Endothelial cell (in vitro differentiated cells): ENCODE measurements at regions not wholly inside any gene's neighbourhood (a gene's known extent, or its start where the extent isn't known, plus 50 kb on each side); places are given as distances from the start of the nearest gene placed in this dataset.

Experiments
- DNase-seq: peaks from one replicate; pipeline ENCODE4 v3.0.0; 2021; ENCODE audit warnings: low spot score
- H3K27ac Mint-ChIP-seq: one replicate; pipeline ENCODE4 v1.8.0; 2021; ENCODE audit warnings: mixed read lengths, inconsistent platforms; ENCODE audit not compliant: unreplicated experiment
- H3K27me3 Mint-ChIP-seq: one replicate; pipeline ENCODE4 v1.8.0; 2021; ENCODE audit warnings: mild to moderate bottlenecking, moderate library complexity, mixed read lengths, inconsistent platforms; ENCODE audit not compliant: unreplicated experiment
- H3K36me3 Mint-ChIP-seq: one replicate; pipeline ENCODE4 v1.8.0; 2021; ENCODE audit warnings: mild to moderate bottlenecking, low read depth, mixed read lengths, inconsistent platforms; ENCODE audit not compliant: unreplicated experiment
- H3K4me1 Mint-ChIP-seq: one replicate; pipeline ENCODE4 v1.8.0; 2021; ENCODE audit warnings: mild to moderate bottlenecking, mixed read lengths, inconsistent platforms; ENCODE audit not compliant: unreplicated experiment
- H3K4me3 Mint-ChIP-seq: one replicate; pipeline ENCODE4 v1.8.0; 2021; ENCODE audit warnings: mild to moderate bottlenecking, mixed read lengths, inconsistent platforms; ENCODE audit not compliant: unreplicated experiment
- H3K9me3 Mint-ChIP-seq: one replicate; pipeline ENCODE4 v1.8.0; 2021; ENCODE audit warnings: mixed read lengths, inconsistent platforms; ENCODE audit not compliant: unreplicated experiment
- TF ChIP-seq, protein P1 (sequence below): fragments of 200-600 bp; sonication (generic); IDR thresholded peaks from one replicate; pipeline ENCODE4 v1.5.0; 2021; ENCODE audit warnings: antibody characterized with exemption; ENCODE audit not compliant: unreplicated experiment

DNA sequence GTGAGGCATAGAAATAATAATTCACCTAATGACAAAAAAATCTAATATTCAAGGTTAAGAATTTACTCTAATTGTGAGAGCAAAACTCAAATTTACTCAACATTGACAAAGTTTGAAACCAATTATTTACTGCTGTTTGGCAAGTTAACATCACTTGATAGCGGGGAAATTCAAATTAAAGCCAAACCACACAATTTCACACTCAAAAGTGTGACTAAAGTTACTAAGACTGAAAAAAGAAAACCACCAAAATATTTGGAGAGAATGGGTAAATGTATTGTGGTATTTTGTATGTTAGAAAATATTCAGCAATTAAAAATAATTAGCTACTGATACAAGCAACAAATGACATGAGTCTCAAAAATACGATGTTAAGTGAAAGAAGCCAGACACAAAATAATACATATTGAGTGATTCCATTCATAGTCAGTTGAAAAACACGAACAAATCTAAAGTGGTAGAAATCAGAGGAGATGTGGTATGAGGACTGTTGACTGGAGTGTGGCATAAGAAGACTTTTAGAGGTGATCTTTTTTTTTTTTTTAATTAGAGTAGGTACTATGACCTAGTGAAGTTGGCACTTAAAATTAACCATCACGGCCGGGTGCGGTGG is 541.4 kb upstream of the ATXN8OS start:
- H3K4me3 Mint-ChIP-seq: no peak overlapping the region
- no peaks in the 10 kb centered on the region for H3K4me1 Mint-ChIP-seq
- no peaks in the 10 kb centered on the region for H3K27me3 Mint-ChIP-seq
- no peaks in the 10 kb centered on the region for H3K9me3 Mint-ChIP-seq
- no peak for DNase-seq
- TF ChIP-seq, protein P1, sequence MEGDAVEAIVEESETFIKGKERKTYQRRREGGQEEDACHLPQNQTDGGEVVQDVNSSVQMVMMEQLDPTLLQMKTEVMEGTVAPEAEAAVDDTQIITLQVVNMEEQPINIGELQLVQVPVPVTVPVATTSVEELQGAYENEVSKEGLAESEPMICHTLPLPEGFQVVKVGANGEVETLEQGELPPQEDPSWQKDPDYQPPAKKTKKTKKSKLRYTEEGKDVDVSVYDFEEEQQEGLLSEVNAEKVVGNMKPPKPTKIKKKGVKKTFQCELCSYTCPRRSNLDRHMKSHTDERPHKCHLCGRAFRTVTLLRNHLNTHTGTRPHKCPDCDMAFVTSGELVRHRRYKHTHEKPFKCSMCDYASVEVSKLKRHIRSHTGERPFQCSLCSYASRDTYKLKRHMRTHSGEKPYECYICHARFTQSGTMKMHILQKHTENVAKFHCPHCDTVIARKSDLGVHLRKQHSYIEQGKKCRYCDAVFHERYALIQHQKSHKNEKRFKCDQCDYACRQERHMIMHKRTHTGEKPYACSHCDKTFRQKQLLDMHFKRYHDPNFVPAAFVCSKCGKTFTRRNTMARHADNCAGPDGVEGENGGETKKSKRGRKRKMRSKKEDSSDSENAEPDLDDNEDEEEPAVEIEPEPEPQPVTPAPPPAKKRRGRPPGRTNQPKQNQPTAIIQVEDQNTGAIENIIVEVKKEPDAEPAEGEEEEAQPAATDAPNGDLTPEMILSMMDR: no peak
- no peaks in the 10 kb centered on the region for H3K36me3 Mint-ChIP-seq
- no peak overlapping the region for H3K27ac Mint-ChIP-seq

DNA sequence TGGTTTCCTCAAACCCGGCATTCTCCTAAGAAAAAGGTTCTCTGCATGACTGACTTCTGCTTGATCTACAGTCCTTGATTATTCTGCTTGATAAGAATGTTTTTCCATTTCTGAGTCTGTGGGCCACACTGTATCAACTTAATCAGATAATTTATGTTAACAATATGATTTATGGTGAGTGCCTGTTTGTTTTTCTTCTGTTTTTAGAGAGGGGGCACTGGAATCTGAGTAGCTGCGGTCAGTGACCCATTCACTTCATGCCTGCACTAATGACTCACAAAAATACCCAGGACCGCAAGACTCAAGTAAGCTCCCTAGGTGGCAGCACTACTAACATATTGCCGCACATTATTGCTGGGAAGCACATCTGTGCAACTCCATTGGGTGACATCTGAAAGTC is 542.3 kb upstream of the ATXN8OS start:
- Mint-ChIP-seq H3K27ac (no peak overlapping the region), H3K9me3 (no peaks in the 10 kb centered on the region), H3K4me1 (no peaks in the 10 kb centered on the region), H3K36me3 (no peaks in the 10 kb centered on the region), H3K4me3 (no peak overlapping the region), H3K27me3 (no peaks in the 10 kb centered on the region)
- peak; percentile 31 for DNase-seq
- TF ChIP-seq, protein P1: peak; percentile 67

DNA sequence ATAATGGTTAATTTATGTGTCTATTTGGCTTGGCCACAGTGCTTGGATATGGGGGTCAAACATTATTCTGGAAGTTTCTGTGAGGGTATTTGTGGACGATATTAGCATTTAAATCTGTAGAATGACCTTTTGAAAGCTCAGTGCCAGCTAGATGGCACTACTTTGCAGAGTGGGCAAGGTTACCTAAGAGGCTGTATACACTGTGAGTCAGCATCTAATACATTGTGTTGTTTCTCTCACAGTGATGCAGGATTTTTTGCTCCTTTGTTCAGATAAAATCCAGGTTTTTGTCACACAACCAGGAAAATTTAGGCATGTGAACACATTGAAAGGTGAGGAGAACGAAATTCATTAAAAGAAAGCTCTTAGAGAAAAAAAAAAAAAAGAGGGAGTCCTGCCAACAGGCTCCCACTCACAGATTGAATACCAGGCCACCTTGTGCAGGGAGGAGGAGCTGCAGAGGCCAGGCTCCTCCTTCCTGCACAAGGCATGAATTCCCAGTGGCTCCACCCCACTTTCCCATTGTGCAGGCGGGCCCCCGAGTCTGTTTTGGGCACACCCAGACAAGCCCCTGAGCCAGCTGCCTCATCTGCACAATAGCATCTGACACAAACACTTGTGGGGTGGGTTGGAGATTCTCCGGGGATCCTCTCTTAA is 551.0 kb upstream of the ATXN8OS start:
- no peak for DNase-seq
- Mint-ChIP-seq H3K27ac (no peak overlapping the region), H3K4me3 (no peak overlapping the region), H3K36me3 (no peaks in the 10 kb centered on the region), H3K4me1 (no peaks in the 10 kb centered on the region), H3K27me3 (no peaks in the 10 kb centered on the region), H3K9me3 (no peaks in the 10 kb centered on the region)
- TF ChIP-seq, protein P1: no peak

DNA sequence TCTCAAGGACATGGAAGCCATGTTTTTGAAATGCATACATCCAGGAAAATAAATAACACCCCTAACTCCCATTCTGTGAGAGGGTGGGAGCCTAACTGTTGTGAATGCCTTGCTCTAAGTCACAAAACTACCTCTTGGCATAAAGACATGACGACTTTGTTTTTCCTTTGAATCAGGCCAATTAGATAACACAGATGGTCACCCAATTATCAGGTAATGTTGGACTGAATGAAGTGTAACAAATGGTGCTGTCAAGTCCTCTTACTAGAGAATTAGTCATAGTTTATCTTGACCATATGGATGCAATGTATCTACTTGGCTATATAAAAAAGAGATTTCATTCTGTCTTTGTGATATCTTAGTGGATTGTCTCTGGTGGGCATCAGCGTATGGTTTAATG is 553.6 kb upstream of the ATXN8OS start:
- TF ChIP-seq, protein P1: no peak
- no peaks in the 10 kb centered on the region for H3K27me3 Mint-ChIP-seq
- H3K9me3 Mint-ChIP-seq: no peaks in the 10 kb centered on the region
- no peaks in the 10 kb centered on the region for H3K4me1 Mint-ChIP-seq
- H3K4me3 Mint-ChIP-seq: no peak overlapping the region
- DNase-seq: no peak
- no peak overlapping the region for H3K27ac Mint-ChIP-seq
- H3K36me3 Mint-ChIP-seq: no peaks in the 10 kb centered on the region

DNA sequence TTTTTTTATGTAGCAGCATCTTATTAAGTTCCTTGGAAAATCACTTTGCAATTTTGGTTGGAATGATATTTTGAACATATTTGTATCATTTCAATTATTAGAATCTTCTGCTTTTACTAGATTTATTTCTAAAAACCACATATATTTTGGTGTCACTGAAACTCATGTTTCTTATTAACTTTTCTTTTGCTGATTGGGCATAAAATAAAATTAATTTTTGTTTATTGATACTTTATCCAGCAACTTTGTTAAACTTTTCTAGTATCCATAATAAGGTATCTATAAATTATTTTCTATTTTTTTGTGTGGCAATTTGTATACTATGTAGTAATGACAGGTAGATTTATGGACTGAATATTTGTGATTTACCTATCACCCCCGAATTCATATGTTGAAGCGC is 556.4 kb upstream of the ATXN8OS start:
- TF ChIP-seq, protein P1: no peak
- Mint-ChIP-seq H3K9me3 (no peaks in the 10 kb centered on the region), H3K27ac (no peak overlapping the region), H3K4me1 (no peaks in the 10 kb centered on the region), H3K4me3 (no peak overlapping the region), H3K27me3 (no peaks in the 10 kb centered on the region), H3K36me3 (no peaks in the 10 kb centered on the region)
- DNase-seq: no peak
